NCI-H146 treated with DMSO at 0.1 percent for 48 hours (cell line): ENCODE measurements at regions not wholly inside any gene's neighbourhood (a gene's known extent, or its start where the extent isn't known, plus 50 kb on each side); places are given as distances from the start of the nearest gene placed in this dataset.
"Not testable (repeated sequence)": the region's sequence is repeated elsewhere in the genome, so short reads cannot be mapped to it uniquely, and the experiment has no call there.

Experiments used
- DNase-seq: peaks from one replicate; lab custom pipeline; 2025; ENCODE audit not compliant: unreplicated experiment; lab: John Stamatoyannopoulos, UW

- DNase-seq, result no peak
These were observed 790.4 kb upstream of the GALNTL6 start for GRCh38 chr4:171022824-171023230.

GRCh38 chr4:171017593-171017992 is 795.6 kb upstream of the GALNTL6 start:
- no peak for DNase-seq

- DNase-seq, result no peak
These were observed 797.1 kb upstream of the GALNTL6 start for GRCh38 chr4:171016145-171016544.

GRCh38 chr4:171015441-171015840 is 797.8 kb upstream of the GALNTL6 start:
- DNase-seq, result no peak

- no peak for DNase-seq
These were observed 805.4 kb upstream of the GALNTL6 start for GRCh38 chr4:171007618-171008390.

GRCh38 chr4:171002246-171002645 is 811.0 kb upstream of the GALNTL6 start:
- DNase-seq, result no peak

- DNase-seq, result no peak
These were observed 822.1 kb upstream of the GALNTL6 start for GRCh38 chr4:170990989-170991589.

GRCh38 chr4:170988446-170988845 is 824.8 kb upstream of the GALNTL6 start:
- DNase-seq, result no peak

- DNase-seq, result no peak
These were observed 833.5 kb upstream of the GALNTL6 start for GRCh38 chr4:170979736-170980135.

- no peak for DNase-seq
These were observed 834.2 kb upstream of the GALNTL6 start for GRCh38 chr4:170978990-170979389.

- DNase-seq, result no peak
These were observed 859.3 kb upstream of the AADAT start for GRCh38 chr4:170949084-170949483.

- no peak for DNase-seq
These were observed 850.4 kb upstream of the AADAT start for GRCh38 chr4:170940043-170940724.

- DNase-seq, result no peak
These were observed 848.8 kb upstream of the AADAT start for GRCh38 chr4:170938588-170938987.

GRCh38 chr4:170931321-170931720 is 841.6 kb upstream of the AADAT start:
- DNase-seq, result no peak

GRCh38 chr4:170888660-170889059 is 798.9 kb upstream of the AADAT start:
- no peak for DNase-seq

GRCh38 chr4:170887396-170887795 is 797.6 kb upstream of the AADAT start:
- DNase-seq, result no peak

- DNase-seq, result no peak
These were observed 795.3 kb upstream of the AADAT start for GRCh38 chr4:170884969-170885570.

GRCh38 chr4:170881646-170882045 is 791.9 kb upstream of the AADAT start:
- not testable (repeated sequence) for DNase-seq

- DNase-seq, result no peak
These were observed 786.1 kb upstream of the AADAT start for GRCh38 chr4:170875868-170876267.

- DNase-seq, result no peak
These were observed 783.0 kb upstream of the AADAT start for GRCh38 chr4:170872794-170873193.

GRCh38 chr4:170868170-170868569 is 778.4 kb upstream of the AADAT start:
- no peak for DNase-seq

GRCh38 chr4:170854097-170854496 is 764.3 kb upstream of the AADAT start:
- DNase-seq, result no peak
